H9 (cell line): ENCODE measurements at regions not wholly inside any gene's neighbourhood (a gene's known extent, or its start where the extent isn't known, plus 50 kb on each side); places are given as distances from the start of the nearest gene placed in this dataset.

Experiments used
- DNase-seq: peaks from one replicate; pipeline ENCODE4 v3.0.0-alpha.2; 2017
- H2AFZ ChIP-seq: one replicate; pipeline ENCODE4 v1.6.1; 2013; ENCODE audit warnings: mild to moderate bottlenecking, low read length, control low read depth, moderate library complexity
- H2AK5ac ChIP-seq: 2 replicates; pipeline ENCODE4 v1.6.1; 2013; ENCODE audit warnings: low read length, control low read depth, mixed read lengths; ENCODE audit not compliant: insufficient read length
- H2BK120ac ChIP-seq: one replicate; pipeline ENCODE4 v1.6.1; 2013; ENCODE audit warnings: low read depth, mild to moderate bottlenecking, low read length, control low read depth, inconsistent platforms; ENCODE audit not compliant: poor library complexity, severe bottlenecking
- H2BK12ac ChIP-seq: 2 replicates; pipeline ENCODE4 v1.6.1; 2013; ENCODE audit warnings: low read length, control low read depth, mixed read lengths, low read depth; ENCODE audit not compliant: insufficient read length
- H2BK15ac ChIP-seq: 2 replicates; pipeline ENCODE4 v1.6.1; 2013; ENCODE audit warnings: low read depth, low read length, control low read depth
- H2BK20ac ChIP-seq: one replicate; pipeline ENCODE4 v1.6.1; 2013; ENCODE audit warnings: low read depth, mild to moderate bottlenecking, low read length, control low read depth, inconsistent platforms; ENCODE audit not compliant: poor library complexity, severe bottlenecking
- H2BK5ac ChIP-seq: 2 replicates; pipeline ENCODE4 v1.6.1; 2013; ENCODE audit warnings: low read length, control low read depth, mixed read lengths; ENCODE audit not compliant: insufficient read length
- H3K14ac ChIP-seq: 2 replicates; pipeline ENCODE4 v1.6.1; 2013; ENCODE audit warnings: low read length, control low read depth; ENCODE audit not compliant: insufficient read depth
- H3K18ac ChIP-seq: 2 replicates; pipeline ENCODE4 v1.6.1; 2013; ENCODE audit warnings: low read depth, mild to moderate bottlenecking, mixed read lengths, low read length, control low read depth; ENCODE audit not compliant: insufficient read length
- H3K23ac ChIP-seq: 2 replicates; pipeline ENCODE4 v1.6.1; 2013; ENCODE audit warnings: low read length, control low read depth, mixed read lengths, low read depth; ENCODE audit not compliant: insufficient read length
- H3K23me2 ChIP-seq: 2 replicates; pipeline ENCODE4 v1.6.1; 2013; ENCODE audit warnings: low read depth, mild to moderate bottlenecking, mixed read lengths, low read length, control low read depth; ENCODE audit not compliant: insufficient read length, poor library complexity, severe bottlenecking
- H3K27ac ChIP-seq: 2 replicates; pipeline ENCODE4 v1.5.1; 2013; ENCODE audit warnings: low read length, control low read depth, mixed read lengths, low read depth; ENCODE audit not compliant: insufficient read length
- H3K27me3 ChIP-seq: 2 replicates; pipeline ENCODE4 v1.6.1; 2013; ENCODE audit warnings: low read length, control low read depth, inconsistent platforms; ENCODE audit not compliant: insufficient read depth
- H3K4ac ChIP-seq: 2 replicates; pipeline ENCODE4 v1.6.1; 2013; ENCODE audit warnings: low read depth, mild to moderate bottlenecking, control low read depth, inconsistent platforms, low read length, moderate library complexity
- H3K4me1 ChIP-seq: 2 replicates; pipeline ENCODE4 v1.6.1; 2013; ENCODE audit warnings: low read length, control low read depth, inconsistent platforms; ENCODE audit not compliant: insufficient read depth
- H3K4me2 ChIP-seq: 2 replicates; pipeline ENCODE4 v1.6.1; 2013; ENCODE audit warnings: low read length, control low read depth, mixed read lengths; ENCODE audit not compliant: insufficient read length, insufficient read depth
- H3K56ac ChIP-seq: 2 replicates; pipeline ENCODE4 v1.6.1; 2013; ENCODE audit warnings: low read depth, mild to moderate bottlenecking, mixed read lengths, low read length, control low read depth; ENCODE audit not compliant: insufficient read length
- H3K79me1 ChIP-seq: 2 replicates; pipeline ENCODE4 v1.6.1; 2013; ENCODE audit warnings: low read depth, mild to moderate bottlenecking, moderate library complexity, low read length, control low read depth, inconsistent platforms; ENCODE audit not compliant: insufficient read depth, poor library complexity, severe bottlenecking
- H3K79me2 ChIP-seq: 2 replicates; pipeline ENCODE4 v1.6.1; 2013; ENCODE audit warnings: low read length, control low read depth, inconsistent platforms; ENCODE audit not compliant: insufficient read depth
- H3K9ac ChIP-seq: 2 replicates; pipeline ENCODE4 v1.6.1; 2013; ENCODE audit warnings: low read length, control low read depth, mixed read lengths; ENCODE audit not compliant: insufficient read length; ENCODE audit errors: extremely low read depth
- H3K9me3 ChIP-seq: one replicate; pipeline ENCODE4 v1.6.1; 2013; ENCODE audit warnings: low read depth, low read length, inconsistent platforms; ENCODE audit not compliant: control insufficient read depth
- H3T11ph ChIP-seq: one replicate; pipeline ENCODE4 v1.6.1; 2013; ENCODE audit warnings: mild to moderate bottlenecking, low read length, control low read depth, inconsistent platforms
- H4K20me1 ChIP-seq: one replicate; pipeline ENCODE4 v1.6.1; 2013; ENCODE audit not compliant: control insufficient read depth, insufficient read length, insufficient read depth
- H4K5ac ChIP-seq: 2 replicates; pipeline ENCODE4 v1.6.1; 2013; ENCODE audit warnings: low read depth, mild to moderate bottlenecking, mixed read lengths, low read length, control low read depth; ENCODE audit not compliant: insufficient read length
- H4K8ac ChIP-seq: replicated peaks from 2 replicates; pipeline ENCODE4 v1.6.1; 2013; ENCODE audit warnings: low read length, control low read depth, mixed read lengths, low read depth; ENCODE audit not compliant: insufficient read length
- H4K91ac ChIP-seq: 2 replicates; pipeline ENCODE4 v1.6.1; 2013; ENCODE audit warnings: low read depth, mild to moderate bottlenecking, moderate library complexity, mixed read lengths, low read length, control low read depth; ENCODE audit not compliant: insufficient read length
- H3K27ac Mint-ChIP-seq, 3 experiments: 2 replicates in 2 of 3; 3 replicates in 1 of 3; pipeline ENCODE4 v1.8.0; 2020 to 2021; ENCODE audit warnings: mixed read lengths in 3 of 3, mild to moderate bottlenecking in 1 of 3, moderate library complexity in 1 of 3
- H3K27me3 Mint-ChIP-seq: 2 replicates; pipeline ENCODE4 v1.8.0; 2021; ENCODE audit warnings: low read depth, mild to moderate bottlenecking, moderate library complexity, mixed read lengths
- H3K36me3 Mint-ChIP-seq, 3 experiments: 2 replicates in 2 of 3; 3 replicates in 1 of 3; pipeline ENCODE4 v1.8.0; 2020 to 2021; ENCODE audit warnings: low read depth in 3 of 3, mixed read lengths in 3 of 3; ENCODE audit not compliant: insufficient read depth in 1 of 3
- H3K4me1 Mint-ChIP-seq, 2 experiments: 2 replicates each; pipeline ENCODE4 v1.8.0; 2020; ENCODE audit warnings: mixed read lengths in 2 of 2
- H3K4me3 Mint-ChIP-seq, 2 experiments: 2 replicates in 1 of 2; 3 replicates in 1 of 2; pipeline ENCODE4 v1.8.0; 2020 to 2021; ENCODE audit warnings: mild to moderate bottlenecking in 2 of 2, mixed read lengths in 2 of 2, moderate library complexity in 1 of 2
- H3K9me3 Mint-ChIP-seq, 2 experiments: 2 replicates in 1 of 2; 3 replicates in 1 of 2; pipeline ENCODE4 v1.8.0; 2020; ENCODE audit warnings: mild to moderate bottlenecking in 2 of 2, mixed read lengths in 2 of 2, moderate library complexity in 1 of 2
- CTCF ChIP-seq: fragments of 200-600 bp; sonication (generic); conservative IDR thresholded peaks from 3 replicates; pipeline ENCODE4 v1.8.0; 2021; ENCODE audit warnings: antibody characterized with exemption, mild to moderate bottlenecking
- WGBS: extraction: QIAGEN DNeasy Blood & Tissue Kit; methylation state at CpG from one replicate; pipeline ENCODE4 v1.1.7; 2013; ENCODE audit warnings: missing lambda C conversion rate, low lambda C conversion rate, mixed read lengths; ENCODE audit not compliant: insufficient read length; ENCODE audit errors: extremely low coverage; 5-methylcytosine and 5-hydroxymethylcytosine counted together

- H3K4ac ChIP-seq, result no peak overlapping the region
- no peak overlapping the region for H2BK5ac ChIP-seq
- no peak overlapping the region for H3K23ac ChIP-seq
- no peak overlapping the region for H3T11ph ChIP-seq
- no peak overlapping the region for H2AFZ ChIP-seq
- peaks cover 3% of the 10 kb centered on the region; the same call in 1 of the 2 replicates for H3K4me1 ChIP-seq
- no peak overlapping the region for H3K56ac ChIP-seq
- no peak overlapping the region for H3K4me2 ChIP-seq
- no peak overlapping the region for H2BK15ac ChIP-seq
- H3K23me2 ChIP-seq, result no peaks in the 10 kb centered on the region
- no peak overlapping the region for H3K18ac ChIP-seq
- peaks cover 18 to 19% of the 10 kb centered on the region in 2 experiments for H3K4me1 Mint-ChIP-seq
- WGBS, result no CpG with 5 or more reads among the region's 2 CpGs
- no peaks in the 10 kb centered on the region for H4K20me1 ChIP-seq
- no peak overlapping the region for H2BK120ac ChIP-seq
- no peak overlapping the region for H3K14ac ChIP-seq
- H3K4me3 Mint-ChIP-seq, result no peak overlapping the region
- H2AK5ac ChIP-seq, result no peak overlapping the region
- peaks cover 2% of the 10 kb centered on the region; the same call in 1 of the 2 replicates for H3K27me3 ChIP-seq
- H2BK12ac ChIP-seq, result no peak overlapping the region
- H3K27ac Mint-ChIP-seq, result no peak overlapping the region
- H3K36me3 Mint-ChIP-seq, result no peaks in the 10 kb centered on the region; a peak in 1 of 7 replicates
- H3K79me1 ChIP-seq, result no peaks in the 10 kb centered on the region
- no peak overlapping the region for H4K8ac ChIP-seq
- H3K79me2 ChIP-seq, result no peaks in the 10 kb centered on the region
- no peak overlapping the region for H4K91ac ChIP-seq
- H3K9me3 ChIP-seq, result no peaks in the 10 kb centered on the region
- H3K27ac ChIP-seq, result no peak overlapping the region
- no peak overlapping the region for H2BK20ac ChIP-seq
- H3K9me3 Mint-ChIP-seq, result no peaks in the 10 kb centered on the region
- H3K27me3 Mint-ChIP-seq, result peaks cover 88% of the 10 kb centered on the region
- H4K5ac ChIP-seq, result no peak overlapping the region
- H3K9ac ChIP-seq, result no peak overlapping the region
- DNase-seq, result no peak
- TF ChIP-seq CTCF, result no peak
These were observed 287.1 kb downstream of the MTX2 start for GRCh38 chr2:176556373-176556772.
